T follicular helper cell (primary cell): ENCODE measurements at regions not wholly inside any gene's neighbourhood (a gene's known extent, or its start where the extent isn't known, plus 50 kb on each side); places are given as distances from the start of the nearest gene placed in this dataset.

Experiments
- DNase-seq: peaks from one replicate; pipeline ENCODE4 v3.0.0-alpha.2; 2020; ENCODE audit warnings: low read depth

DNA sequence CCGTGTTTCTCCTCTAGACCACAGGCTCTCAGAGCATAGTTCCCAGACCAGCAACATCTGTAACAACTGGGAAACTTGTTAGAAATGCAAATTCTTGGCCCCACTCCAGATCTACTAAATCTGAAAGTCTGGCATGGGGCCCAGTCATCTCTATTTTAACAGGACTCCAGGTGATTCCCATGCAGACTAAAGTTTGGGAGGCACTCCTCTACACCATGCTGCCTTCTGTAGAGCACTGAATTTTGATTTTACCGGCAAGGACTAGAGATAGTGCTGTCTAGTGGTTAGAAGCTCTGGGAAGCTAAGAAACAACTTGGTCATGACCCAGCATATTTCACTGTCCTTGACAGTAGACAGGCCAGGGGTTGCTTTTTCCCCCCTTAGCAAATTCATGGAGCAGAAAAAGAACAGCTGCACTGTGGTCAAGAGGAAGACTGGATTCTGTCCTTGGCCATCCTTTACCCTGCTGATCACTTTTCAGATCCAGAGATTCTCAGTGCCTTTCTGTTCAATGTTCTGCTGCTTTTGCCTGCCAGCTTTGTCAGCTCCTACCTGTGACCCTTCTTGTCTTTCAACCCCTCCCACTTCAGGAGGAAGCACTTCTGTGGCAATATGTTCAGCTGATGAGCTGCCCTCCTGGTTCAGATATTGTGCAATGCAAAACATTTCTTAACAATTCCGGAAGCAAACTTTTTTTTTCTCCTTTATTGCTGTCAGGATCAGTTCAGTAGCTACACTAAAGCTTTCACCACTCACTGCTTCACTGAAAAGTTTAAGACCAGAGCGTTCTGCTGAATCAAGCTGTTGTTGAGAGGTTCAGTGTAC, 133.8 kb upstream of the NUDT4 start:
- DNase-seq, result no peak

DNA sequence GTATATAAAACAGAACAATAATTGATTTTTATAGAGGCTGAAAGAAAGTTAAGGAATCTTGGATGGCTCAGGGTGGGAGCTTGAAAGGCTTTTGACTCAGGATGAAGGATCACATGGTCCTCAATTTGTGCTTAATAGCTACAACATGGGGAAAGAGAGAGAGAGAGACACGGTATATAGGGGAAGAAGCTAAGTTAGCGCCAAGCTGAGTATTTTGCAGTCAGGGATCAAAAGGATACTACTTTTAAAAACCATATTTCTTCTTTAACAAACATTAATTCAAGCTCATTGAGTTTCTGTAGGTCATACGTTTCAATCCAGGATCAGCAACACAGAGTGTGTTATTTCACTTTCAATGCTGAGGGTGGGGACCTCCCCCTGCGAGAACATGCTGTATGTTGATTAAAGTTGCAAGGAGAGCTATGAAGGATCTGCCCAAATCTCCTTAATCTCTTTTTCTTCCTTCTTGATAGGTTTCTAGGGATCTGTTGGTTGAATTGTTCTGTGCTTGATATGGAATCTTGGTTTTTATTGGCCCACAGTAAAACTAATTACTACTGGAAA, 133.1 kb upstream of the NUDT4 start:
- DNase-seq, result no peak

DNA sequence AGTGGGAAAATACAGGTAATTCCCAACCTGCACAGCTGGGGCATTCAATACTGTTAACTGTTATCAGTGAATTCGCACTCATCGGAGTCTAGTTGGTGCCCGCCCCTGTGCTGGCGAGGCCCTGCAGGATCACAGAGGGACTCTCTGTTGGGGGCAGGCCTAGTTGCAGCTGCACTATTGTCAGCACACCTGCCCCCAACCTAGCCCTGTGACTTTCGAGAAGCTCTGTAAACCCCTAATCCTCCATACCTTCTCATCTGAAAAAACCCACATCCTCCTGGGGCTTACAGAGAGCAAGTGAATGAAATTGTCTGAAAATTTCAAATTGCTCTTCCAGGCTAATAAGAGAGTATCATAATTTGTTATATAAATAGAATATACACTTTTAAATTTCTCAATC, 132.2 kb upstream of the NUDT4 start:
- DNase-seq, result no peak

DNA sequence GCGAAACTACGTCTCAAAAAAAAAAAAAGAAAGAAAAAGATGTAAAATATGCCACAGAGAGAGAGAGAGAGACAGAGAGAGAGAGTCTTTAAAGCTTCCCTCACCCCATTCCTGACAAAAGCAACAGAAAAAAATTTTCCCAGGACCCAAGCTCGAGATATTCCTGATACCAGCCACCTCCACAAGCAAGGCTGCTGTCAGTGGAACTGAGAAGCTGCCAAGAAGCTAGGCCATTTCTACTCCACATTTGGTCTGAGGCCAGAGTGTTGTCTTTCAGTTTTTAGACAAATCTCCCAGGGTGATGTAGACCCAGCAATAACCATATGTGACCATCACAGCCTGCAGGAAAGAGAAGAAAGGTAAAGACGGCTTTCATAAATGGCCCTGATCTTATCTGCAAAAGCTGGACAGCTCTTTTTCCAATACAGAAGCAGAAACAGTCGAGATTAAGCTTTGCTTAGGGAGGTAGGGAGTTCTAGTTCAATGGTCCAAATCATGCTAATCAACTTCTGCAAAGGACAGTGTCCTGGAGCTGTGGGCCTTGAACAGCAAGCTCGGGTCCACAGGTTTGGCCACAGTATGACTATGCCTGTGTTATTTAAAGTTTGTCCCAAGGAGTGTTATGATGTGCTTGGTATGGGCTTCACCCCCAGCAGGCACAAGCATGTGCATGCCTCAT, 130.3 kb upstream of the NUDT4 start:
- DNase-seq, result no peak

DNA sequence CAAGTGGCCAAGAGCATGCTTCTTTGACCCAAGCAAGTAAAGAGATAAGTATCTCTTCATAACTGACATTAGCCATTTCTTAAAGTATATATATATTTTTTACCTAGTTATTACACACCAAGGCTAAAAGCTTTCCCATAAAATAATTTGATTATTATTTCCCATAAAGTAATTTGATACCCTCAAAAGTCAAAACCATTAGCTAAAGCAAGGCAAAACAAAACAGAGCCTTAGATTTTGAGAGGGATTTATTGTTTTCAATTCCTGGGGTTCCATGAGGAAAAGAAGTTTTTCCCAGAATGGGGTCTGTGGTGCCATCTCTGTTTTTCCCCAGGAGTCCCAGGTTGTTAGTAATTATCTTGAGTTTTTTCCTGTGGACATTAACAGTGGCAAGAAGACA, 125.5 kb upstream of the NUDT4 start:
- no peak for DNase-seq

DNA sequence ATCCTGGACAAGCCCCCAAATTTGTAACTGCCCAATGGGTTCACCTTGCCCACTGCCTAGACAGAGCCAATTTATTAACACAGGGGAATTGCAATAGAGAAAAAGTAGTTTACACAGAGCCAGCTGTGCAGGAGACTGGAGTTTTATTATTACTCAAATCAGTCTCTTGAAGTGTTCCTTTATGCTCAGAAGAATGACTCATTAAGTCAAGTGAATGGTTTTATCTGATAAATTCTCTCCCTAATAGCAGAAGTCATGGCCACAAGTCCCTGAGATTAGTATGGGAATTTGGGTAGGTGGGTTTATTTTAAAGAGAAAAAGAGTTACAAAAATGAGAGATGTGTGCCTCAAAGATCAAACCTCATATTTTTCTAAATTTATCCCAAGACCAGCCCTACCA, 122.8 kb upstream of the NUDT4 start:
- DNase-seq, result no peak

DNA sequence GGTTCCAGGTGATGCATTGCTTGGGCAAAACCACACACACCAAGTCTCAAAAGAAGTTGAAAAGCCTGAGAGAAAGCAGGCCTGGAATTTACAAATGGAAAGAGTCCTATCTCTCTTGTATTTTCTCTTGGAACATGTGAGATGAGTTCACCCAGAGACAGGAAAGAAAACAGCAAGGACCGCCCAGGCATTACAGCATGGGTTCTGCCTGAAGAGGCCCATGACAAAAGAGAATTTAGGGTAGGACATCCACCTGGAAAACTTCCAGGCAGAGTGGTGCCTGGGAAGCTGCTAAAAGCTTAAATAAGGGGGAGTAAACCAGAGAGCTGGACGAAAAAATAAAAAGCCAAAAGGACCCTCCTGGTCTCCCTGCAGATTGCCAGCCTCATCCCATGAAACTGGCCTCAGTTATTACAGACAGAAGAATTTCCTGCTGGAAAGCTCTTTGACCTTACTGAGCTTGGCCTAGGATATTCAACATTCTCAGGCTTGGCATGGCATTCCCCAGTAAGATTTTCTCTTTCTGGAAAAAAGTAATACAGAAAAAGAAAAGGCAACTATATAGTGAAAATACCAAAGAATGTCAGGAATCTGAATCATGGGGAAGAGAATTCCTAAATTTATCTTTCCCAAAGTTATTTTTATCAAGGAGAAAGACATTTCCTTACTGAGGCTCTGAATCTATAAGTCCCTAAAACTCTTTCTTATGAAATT, 121.3 kb upstream of the NUDT4 start:
- DNase-seq, result no peak

DNA sequence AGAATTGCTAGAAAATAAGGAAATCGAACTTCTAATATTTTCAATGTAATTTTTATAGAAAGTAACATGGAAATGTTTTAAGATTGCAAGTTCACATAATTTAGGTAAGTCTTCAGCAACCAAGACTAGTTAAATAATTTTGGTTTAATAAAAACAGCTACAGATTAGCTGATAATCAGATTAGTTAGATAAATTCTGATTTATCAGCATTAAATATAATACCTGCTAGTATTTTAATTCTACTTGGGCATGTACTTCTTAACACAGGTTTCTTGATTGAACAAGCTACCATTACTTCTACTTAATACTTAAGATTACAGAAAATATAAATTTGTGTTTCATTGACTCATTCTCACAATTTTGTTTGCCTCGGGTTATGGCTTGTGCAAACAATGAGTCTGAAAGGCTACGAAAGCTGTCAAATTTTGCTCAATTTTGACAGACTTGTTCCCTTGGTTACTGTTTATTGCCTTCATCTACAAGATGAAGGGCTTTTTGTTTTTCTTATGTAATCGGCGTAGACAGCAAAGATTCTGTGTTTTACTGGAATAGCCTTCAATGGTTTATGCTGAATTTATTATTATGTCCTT, 116.1 kb upstream of the NUDT4 start:
- no peak for DNase-seq

DNA sequence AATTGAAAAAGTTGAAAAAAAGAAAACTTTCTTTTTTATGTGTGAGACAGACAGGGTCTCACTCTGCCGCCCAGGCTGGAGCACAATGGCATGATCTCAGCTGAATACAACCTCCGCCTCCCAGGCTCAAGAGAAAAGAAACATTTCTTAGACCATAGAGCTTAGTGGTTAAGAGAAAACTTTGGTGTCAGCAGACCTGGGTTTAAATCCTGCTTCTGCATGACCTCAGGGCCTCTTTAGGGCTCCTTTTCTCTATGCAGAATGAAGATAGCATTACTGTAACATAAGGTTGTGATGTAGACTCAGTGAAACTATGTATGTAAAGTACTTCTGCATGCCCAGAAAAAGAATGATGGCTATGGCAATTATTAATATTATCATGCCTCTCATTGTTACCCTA, 104.7 kb upstream of the NUDT4 start:
- no peak for DNase-seq

DNA sequence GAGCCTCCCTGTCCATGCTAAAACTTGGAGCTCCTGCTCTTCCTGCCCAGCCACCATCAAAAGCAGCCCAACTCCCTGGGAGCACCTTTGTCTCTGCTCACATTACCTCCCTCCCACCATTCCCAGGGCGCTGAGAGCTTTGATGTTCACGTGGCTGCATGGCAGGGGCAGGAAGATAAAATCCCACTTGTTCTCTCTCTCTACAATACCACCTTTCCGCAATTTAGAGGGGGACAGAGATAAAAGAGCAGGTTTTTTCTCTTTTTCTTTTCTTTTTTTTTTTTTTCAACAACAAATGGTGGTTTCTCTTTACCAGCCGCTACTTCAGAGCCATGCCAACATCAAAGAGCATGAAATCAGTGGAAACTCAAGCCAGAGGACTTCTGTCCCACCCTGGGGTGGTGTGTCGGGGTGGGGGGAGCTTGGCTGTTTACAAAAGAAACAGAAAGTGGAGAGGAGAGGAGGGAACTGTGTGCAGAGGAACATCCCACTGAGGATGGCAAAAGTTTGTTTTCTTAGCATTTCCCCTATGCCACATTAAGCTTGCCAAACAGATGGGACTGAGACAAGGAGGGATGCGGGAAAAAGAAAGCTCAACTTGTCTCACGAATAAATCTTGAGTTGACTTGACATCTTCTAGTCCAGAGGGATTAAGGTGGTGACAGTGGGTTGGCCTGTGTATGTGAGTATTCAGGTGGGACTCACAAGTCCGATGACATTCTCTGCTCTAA, 103.7 kb upstream of the NUDT4 start:
- no peak for DNase-seq

DNA sequence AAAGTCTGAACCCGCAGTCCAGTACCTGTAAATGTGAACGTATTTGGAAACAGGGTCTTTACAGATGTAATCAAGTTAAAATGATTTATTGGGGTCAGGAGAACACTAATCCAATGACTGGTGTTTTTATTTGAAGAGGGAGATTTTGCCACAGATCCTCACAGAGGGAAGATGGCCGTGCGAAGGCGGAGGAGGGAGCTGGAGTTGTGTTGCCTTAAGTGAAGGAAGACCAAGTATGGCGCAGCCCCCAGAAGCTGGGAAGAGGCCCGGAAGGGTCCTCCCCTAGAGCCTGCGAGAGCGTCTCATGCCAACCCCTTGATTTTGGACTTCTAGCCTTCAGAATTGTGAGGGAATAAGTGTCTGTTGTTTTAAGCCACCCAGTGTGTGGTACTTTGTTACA, 102.8 kb upstream of the NUDT4 start:
- DNase-seq, result no peak

DNA sequence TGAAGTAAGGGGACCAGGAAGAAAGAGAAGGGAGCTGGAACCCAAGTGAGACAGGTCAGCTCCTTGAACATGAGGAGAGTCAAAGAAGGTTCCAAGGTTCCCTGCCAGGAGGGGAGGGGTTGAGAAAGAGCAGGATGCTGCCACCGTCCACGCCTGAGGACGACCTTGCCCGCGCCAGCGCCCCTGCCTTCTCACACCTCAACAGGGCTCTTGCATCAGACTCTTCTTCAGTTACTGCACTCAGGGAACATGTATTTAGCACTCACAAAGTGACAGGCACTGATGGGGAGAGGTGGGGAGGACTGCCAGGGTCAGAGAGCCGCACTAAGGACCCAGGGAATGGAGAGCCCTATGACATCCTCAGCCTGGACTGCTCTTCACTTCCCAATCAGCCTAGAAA, 102.1 kb upstream of the NUDT4 start:
- no peak for DNase-seq

DNA sequence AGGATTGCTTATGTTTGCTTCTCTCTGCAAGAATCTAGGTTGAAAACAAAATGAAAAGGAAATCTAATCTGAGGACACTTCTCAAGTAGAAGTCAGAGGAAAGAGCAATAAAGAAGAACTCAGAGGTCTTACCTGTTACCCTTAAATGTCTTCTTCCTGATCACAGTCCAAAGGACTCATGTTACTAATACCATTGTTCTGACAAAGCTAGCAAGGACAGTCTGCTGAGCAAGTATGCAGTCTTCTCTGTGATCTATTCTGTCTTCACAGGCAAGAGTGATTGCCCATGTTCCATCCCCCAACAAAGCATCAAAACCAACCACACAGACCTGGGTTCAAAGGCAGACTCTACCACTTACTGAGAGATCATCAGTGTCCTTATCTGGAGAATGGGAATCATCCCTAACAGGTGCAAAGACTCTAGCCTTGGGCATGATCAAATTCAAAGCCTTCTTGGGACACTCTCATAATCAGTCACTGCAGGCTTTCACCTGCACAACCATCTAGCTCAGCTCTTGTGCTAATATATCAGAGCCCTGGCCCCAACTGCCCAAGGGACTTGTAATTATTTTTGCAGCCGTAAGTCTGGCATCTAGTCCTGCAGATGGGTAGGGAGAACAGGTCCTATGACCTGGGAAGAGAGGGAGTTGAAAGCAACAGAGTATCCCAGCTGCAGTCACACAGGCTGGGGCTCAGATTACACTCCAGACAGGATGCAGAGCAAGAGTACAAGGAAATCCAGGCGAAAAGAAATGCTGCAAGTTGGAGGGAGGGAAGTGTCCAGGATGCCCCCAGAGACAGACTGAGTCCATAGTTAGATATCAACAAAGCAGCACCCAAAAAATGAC, 97.9 kb upstream of the NUDT4 start:
- DNase-seq, result no peak

DNA sequence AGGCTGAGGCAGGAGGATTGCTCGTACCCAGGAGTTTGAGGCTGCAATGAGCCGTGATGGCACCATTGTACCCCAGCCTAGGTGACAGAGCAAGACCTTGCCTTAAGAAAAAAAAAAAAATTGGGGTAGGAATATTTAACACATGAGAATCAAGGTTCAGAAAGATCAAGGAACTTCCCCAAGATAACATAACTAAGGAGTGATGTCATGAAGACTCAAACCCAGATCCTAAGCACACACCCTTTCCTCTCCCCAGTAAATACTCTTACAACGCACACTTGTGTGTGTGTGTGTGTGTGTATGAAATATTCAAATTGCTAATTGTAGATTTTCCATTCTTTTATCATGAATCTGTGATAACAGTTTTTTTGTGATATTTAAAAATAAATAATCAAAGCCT, 90.6 kb upstream of the NUDT4 start:
- no peak for DNase-seq

DNA sequence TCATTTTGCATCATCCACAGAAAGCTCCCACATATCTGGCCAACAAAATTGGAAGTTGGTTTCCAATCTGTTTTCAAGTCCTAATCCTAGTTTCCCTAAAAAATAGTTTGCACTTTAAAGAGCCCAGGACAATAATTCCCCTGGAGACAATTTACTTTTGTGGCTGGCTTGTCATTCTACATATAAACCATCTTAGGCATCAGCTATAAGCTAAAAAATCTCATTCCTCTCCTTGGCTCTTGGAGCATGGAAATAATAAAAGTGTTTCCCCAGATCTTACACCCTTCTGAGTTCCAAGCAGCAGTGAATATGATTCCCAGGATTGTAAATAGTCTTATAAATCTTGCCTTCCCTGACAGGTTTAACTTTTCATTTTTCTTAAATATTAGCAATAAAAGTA, 89.1 kb upstream of the NUDT4 start:
- DNase-seq, result no peak

DNA sequence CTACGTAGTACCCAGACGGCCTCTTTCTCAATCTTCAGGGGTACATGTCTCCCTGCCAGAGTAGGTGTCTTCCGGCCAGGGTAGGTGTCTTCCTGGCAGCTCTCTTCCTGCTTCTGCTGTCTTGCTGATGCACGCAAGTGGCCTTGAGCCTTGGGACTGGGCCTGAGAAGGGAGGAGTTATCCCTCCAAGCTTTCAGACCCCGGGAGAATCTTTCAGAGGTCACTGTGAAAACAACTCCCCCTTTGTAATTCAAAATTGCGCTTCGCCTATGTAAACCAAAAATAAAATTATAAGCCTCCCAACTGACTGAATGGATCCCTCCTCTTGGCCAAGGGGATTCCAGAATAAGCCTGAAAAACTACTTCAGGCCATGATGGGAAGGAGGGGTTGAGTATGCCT, 87.3 kb upstream of the NUDT4 start:
- no peak for DNase-seq

DNA sequence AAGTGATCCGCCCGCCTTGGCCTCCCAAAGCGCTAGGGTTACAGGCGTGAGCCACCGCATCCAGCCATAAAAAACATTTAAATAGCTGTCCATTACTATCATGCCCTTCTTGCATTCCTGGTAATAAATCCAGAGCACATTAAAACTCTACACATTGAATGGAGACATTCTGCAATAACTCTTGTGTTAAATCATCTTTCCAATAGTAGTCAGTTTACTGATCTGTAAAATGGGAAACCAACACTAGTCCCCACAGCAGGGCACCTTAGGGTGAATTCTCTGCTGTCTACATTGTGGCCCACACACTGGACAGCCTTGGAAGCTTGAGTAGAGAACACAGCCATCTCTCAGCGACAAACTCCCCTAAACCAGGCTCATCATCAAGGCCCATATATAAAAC, 85.5 kb upstream of the NUDT4 start:
- no peak for DNase-seq

DNA sequence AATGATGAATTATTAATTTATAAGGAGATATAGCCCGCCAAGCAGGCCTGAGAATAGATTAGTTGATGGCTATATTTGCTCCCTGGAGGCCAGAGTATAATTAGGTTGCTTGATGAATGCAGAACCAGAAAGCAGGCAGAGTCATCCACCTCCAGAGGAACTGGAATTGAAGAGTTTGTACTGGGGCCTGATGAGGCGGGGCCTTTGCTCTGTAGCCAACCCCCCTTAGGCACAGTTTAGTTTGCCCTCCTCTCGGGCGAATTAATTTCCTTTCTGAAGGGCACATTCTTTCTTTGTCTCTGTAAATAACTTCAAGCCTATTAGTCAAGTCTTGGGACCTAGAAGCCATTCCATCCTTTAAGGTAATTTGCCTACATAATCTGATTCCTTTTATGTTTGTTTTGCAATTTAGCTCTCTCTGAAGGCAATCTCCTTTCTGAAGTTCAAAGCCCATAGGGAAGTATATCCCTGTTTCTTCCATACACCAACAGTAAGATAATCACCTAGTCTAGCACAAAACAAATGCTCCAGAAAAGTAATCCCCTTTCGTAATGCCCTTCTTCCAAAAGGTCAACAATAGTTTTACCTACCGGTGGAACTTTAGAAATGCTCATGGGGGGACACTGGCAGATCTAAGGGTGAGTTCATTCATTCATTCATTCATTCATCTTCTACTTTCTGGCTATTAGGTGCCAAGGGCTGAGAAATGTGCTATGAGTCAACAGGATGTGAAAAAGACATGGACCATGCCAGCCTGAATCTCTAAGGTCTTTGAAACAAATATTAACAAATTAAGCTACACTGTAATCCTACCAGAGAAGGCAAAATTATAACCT, 84.8 kb upstream of the NUDT4 start:
- DNase-seq, result no peak

DNA sequence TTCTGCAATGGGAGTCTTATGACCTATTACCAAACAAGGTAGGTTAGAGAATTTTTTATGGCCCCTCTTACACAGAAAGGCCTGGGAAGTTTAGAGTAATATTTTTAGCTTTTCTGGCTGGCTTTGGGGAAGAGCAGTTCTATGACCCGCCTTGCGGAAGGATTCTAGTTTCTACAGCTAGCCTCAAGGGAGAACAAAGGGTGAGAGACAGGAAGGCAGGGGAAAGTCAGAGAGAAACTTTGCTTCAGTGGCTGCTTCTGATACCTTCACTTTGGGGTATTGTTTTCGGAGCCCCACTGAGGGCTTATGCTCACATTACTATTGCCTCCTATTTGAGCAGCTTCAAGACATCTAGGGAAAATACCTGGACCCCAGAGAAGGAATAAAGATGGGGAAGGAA, 80.7 kb upstream of the NUDT4 start:
- DNase-seq, result no peak

DNA sequence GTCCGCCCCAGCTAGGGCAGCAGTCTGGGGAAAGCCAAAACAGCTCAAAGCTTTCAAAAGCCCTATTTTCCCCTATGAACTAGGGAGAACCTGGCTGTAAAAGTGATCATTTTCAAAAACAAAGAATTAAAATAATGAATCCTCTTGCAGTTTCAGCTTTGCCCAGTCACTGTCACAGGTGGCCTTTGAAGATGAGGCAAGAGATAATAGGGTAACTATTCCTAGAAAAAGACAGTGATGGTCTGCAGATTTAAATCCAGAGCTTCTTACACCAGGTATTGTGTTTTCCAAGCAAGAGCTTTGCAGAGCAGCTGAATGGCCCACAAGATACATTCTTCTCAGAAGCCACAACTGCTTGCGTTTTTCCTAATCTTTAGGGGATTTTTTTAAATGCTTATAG, 80.2 kb upstream of the NUDT4 start:
- DNase-seq, result no peak
